Smooth muscle cell (in vitro differentiated cells): ENCODE measurements at regions not wholly inside any gene's neighbourhood (a gene's known extent, or its start where the extent isn't known, plus 50 kb on each side); places are given as distances from the start of the nearest gene placed in this dataset.

Experiments used
- DNase-seq: peaks from one replicate; lab custom pipeline; 2025; ENCODE audit not compliant: unreplicated experiment; lab: John Stamatoyannopoulos, UW
- H2AFZ ChIP-seq: fragments of 200-600 bp; sonication (generic); 2 replicates; pipeline ENCODE4 v1.6.0; 2016; ENCODE audit warnings: antibody characterized with exemption, low read depth, mild to moderate bottlenecking
- H3F3A ChIP-seq: fragments of 200-600 bp; sonication (generic); 2 replicates; pipeline ENCODE4 v1.6.0; 2017; ENCODE audit warnings: antibody characterized with exemption, low read depth
- H3K27ac ChIP-seq: fragments of 200-600 bp; sonication (generic); 2 replicates; pipeline ENCODE4 v1.5.1; 2016; ENCODE audit warnings: low read depth, mild to moderate bottlenecking
- H3K27me3 ChIP-seq: fragments of 200-600 bp; sonication (generic); 2 replicates; pipeline ENCODE4 v1.6.1; 2016; ENCODE audit warnings: low read depth, mild to moderate bottlenecking
- H3K36me3 ChIP-seq: fragments of 200-600 bp; sonication (generic); 2 replicates; pipeline ENCODE4 v1.5.1; 2016; ENCODE audit warnings: low read depth
- H3K4me1 ChIP-seq: fragments of 200-600 bp; sonication (generic); 2 replicates; pipeline ENCODE4 v1.5.1; 2016; ENCODE audit warnings: low read depth
- H3K4me2 ChIP-seq: fragments of 200-600 bp; sonication (generic); 2 replicates; pipeline ENCODE4 v1.6.0; 2016; ENCODE audit warnings: mild to moderate bottlenecking
- H3K4me3 ChIP-seq: fragments of 200-600 bp; sonication (generic); 2 replicates; pipeline ENCODE4 v1.5.1; 2016; ENCODE audit warnings: mild to moderate bottlenecking
- H3K79me2 ChIP-seq: fragments of 200-600 bp; sonication (generic); 2 replicates; pipeline ENCODE4 v1.6.0; 2016; ENCODE audit warnings: low read depth, mild to moderate bottlenecking
- H3K9ac ChIP-seq: fragments of 200-600 bp; sonication (generic); 2 replicates; pipeline ENCODE4 v1.6.0; 2016; ENCODE audit warnings: low read depth
- H3K9me3 ChIP-seq: fragments of 200-600 bp; sonication (generic); replicated peaks from 2 replicates; pipeline ENCODE4 v1.5.1; 2016; ENCODE audit warnings: low read depth
- H4K20me1 ChIP-seq: fragments of 200-600 bp; sonication (generic); 2 replicates; pipeline ENCODE4 v1.6.0; 2016; ENCODE audit warnings: low read depth
- WGBS: methylation state at CpG from one replicate; pipeline ENCODE4 v1.1.7; 2016; ENCODE audit warnings: low lambda C conversion rate; 5-methylcytosine and 5-hydroxymethylcytosine counted together
- TF ChIP-seq, protein P1 (sequence below): fragments of 200-600 bp; sonication (generic); IDR thresholded peaks from 2 replicates; pipeline ENCODE4 v1.5.1; 2017; ENCODE audit warnings: borderline replicate concordance, mild to moderate bottlenecking, antibody characterized with exemption; ENCODE audit not compliant: insufficient read depth, poor library complexity, severe bottlenecking

DNA sequence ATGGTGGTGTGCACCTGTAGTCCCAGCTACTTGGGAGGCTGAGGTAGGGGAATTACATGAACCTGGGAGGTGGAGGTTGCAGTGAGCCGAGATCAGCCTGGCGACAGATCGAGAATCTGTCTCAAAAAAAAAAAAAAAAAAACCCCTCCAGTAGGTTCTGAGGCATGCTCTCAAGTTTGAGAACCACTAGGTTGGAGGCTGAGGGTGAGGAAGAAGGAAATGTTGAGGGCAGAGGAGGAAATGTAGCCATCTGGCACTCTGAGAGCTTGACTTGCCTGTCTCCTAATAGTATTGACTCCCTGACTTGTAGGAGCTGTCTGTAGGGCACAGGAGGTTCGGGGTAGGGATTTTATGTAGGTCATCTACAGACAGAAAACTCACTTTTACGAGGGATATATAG, 204.6 kb downstream of the OPA1 start:
- no peaks in the 10 kb centered on the region for H4K20me1 ChIP-seq
- no peaks in the 10 kb centered on the region for H3K79me2 ChIP-seq
- no peak overlapping the region for H3K4me3 ChIP-seq
- no peaks in the 10 kb centered on the region for H3K9me3 ChIP-seq
- H3K36me3 ChIP-seq = no peaks in the 10 kb centered on the region
- H3K4me2 ChIP-seq = no peak overlapping the region
- WGBS = 97% methylated on average over 5 of the region's 5 CpGs
- H3K4me1 ChIP-seq = peaks cover 20% of the 10 kb centered on the region
- no peak overlapping the region for H2AFZ ChIP-seq
- DNase-seq = no peak
- H3F3A ChIP-seq = peaks cover 3% of the 10 kb centered on the region
- TF ChIP-seq, protein P1, sequence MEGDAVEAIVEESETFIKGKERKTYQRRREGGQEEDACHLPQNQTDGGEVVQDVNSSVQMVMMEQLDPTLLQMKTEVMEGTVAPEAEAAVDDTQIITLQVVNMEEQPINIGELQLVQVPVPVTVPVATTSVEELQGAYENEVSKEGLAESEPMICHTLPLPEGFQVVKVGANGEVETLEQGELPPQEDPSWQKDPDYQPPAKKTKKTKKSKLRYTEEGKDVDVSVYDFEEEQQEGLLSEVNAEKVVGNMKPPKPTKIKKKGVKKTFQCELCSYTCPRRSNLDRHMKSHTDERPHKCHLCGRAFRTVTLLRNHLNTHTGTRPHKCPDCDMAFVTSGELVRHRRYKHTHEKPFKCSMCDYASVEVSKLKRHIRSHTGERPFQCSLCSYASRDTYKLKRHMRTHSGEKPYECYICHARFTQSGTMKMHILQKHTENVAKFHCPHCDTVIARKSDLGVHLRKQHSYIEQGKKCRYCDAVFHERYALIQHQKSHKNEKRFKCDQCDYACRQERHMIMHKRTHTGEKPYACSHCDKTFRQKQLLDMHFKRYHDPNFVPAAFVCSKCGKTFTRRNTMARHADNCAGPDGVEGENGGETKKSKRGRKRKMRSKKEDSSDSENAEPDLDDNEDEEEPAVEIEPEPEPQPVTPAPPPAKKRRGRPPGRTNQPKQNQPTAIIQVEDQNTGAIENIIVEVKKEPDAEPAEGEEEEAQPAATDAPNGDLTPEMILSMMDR = no peak
- no peak overlapping the region for H3K27ac ChIP-seq
- no peak overlapping the region for H3K9ac ChIP-seq
- no peaks in the 10 kb centered on the region for H3K27me3 ChIP-seq

DNA sequence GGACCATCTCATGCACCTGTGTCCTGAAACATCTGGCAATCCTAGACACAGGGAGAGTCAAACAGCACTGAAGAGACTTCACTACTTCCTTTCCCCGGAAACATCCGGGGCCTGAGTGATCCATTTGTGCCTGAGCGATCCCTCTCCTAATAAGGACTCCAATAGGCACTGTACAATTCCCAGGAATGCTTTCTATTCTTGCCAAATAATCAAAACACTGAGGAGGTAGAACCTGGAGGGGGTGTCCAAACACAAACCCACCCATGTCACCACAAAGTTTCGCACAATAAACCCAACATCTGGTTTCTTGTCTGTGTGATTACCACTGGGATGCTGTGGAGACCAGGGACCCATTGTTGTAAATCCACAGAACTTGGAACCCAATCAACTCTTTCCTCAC, 205.0 kb downstream of the OPA1 start:
- no peak for DNase-seq
- no peaks in the 10 kb centered on the region for H3K9me3 ChIP-seq
- no peaks in the 10 kb centered on the region for H3K79me2 ChIP-seq
- peaks cover 15% of the 10 kb centered on the region for H3K4me1 ChIP-seq
- peaks cover 3% of the 10 kb centered on the region for H3F3A ChIP-seq
- TF ChIP-seq, protein P1 = no peak
- H3K27me3 ChIP-seq = no peaks in the 10 kb centered on the region
- H3K27ac ChIP-seq = no peak overlapping the region
- H3K36me3 ChIP-seq = no peaks in the 10 kb centered on the region
- H2AFZ ChIP-seq = no peak overlapping the region
- H3K4me2 ChIP-seq = no peak overlapping the region
- H3K4me3 ChIP-seq = no peak overlapping the region
- 84% methylated on average over 4 of the region's 4 CpGs for WGBS
- no peaks in the 10 kb centered on the region for H4K20me1 ChIP-seq
- H3K9ac ChIP-seq = no peak overlapping the region

DNA sequence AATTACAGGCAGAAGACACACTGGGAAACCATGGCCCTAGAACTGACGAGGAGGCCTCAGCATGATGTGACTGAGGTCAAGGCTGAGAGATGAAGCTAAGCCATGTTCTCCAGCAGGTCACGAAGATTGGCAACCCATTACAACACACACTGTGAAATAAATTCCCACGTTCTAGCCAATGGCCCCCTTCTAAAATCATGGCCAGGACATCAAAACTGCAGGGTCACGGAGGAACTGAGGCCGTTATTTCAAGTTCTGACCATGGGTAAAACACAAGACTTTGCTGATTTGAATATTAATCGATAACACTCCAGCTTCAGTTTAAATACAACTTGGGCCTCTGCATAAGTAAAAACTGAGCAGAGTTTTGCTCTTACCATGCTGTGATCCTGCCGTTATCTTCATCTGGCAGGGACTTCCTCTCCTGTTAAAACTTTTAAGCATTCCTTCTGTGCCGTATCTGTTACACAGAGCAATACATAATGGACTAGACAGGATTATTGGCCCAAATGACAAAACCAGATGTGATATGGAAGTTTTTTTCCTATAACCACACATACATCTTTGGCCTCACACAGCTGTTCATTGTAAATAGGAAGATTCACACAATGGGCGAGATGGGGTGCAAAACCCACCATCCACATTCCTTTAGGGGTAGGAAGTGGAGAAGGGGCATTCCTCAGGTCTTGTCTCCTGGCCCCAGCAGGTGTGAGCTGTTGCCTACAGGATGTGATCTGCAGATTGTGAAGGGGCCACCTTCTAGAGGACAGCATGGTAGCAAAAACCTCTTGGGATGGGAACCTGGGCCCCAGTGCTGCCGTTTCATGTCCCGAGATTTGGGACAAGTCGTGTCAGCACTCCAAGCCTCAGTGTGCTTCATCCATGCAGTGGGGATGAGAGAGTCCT, 207.4 kb downstream of the OPA1 start:
- Histone ChIP-seq H3F3A (peaks cover 3% of the 10 kb centered on the region), H3K9me3 (no peaks in the 10 kb centered on the region), H3K4me2 (no peak overlapping the region), H3K27ac (no peak overlapping the region), H3K4me1 (no peaks in the 10 kb centered on the region), H3K79me2 (no peaks in the 10 kb centered on the region), H3K27me3 (no peaks in the 10 kb centered on the region), H3K4me3 (no peak overlapping the region), H3K9ac (no peak overlapping the region), H4K20me1 (no peaks in the 10 kb centered on the region), H3K36me3 (no peaks in the 10 kb centered on the region), H2AFZ (no peak overlapping the region)
- TF ChIP-seq, protein P1 = no peak
- no peak for DNase-seq
- 79% methylated on average over 12 of the region's 12 CpGs for WGBS

DNA sequence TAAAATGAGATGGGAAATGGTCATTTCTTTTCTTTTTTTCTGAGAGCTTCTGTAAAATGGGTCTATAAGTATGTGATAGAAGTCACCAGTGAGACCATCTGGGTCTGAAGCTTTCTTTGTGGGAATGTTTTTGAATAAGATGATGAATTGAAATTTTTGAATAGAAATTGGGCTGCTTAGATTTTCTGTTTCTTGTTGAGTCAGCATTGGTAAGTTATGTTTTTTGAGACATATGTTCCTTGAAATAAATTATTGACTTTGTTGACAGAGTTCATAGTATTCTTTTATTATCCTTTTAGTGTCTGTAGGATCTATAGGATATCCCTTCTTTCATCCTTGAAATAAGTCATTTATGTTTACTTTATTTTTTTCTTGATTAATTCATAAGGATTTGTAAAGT, 208.1 kb downstream of the OPA1 start:
- Histone ChIP-seq H3K4me2 (no peak overlapping the region), H3F3A (peaks cover 3% of the 10 kb centered on the region), H3K4me3 (no peak overlapping the region), H4K20me1 (no peaks in the 10 kb centered on the region), H3K27ac (no peak overlapping the region), H3K79me2 (no peaks in the 10 kb centered on the region), H3K4me1 (no peaks in the 10 kb centered on the region), H3K36me3 (no peaks in the 10 kb centered on the region), H3K9me3 (no peaks in the 10 kb centered on the region), H3K27me3 (no peaks in the 10 kb centered on the region), H3K9ac (no peak overlapping the region), H2AFZ (no peak overlapping the region)
- no peak for DNase-seq
- TF ChIP-seq, protein P1 = no peak
